A549 (cell line): ENCODE measurements at regions not wholly inside any gene's neighbourhood (a gene's known extent, or its start where the extent isn't known, plus 50 kb on each side); places are given as distances from the start of the nearest gene placed in this dataset.
A peak's percentile ranks its signal among the peaks of the same experiment; 100 is the strongest.

ENCODE experiments used
- ATAC-seq, 2 experiments: fragments of 200-7000 bp in 1 of 2; fragments of >200 bp in 1 of 2; cut with Nextera tagmentation in 1 of 2; cut with Tn5 transposase in 1 of 2; 3 replicates each; pipeline versions ENCODE4 v1.8.0 to v1.9.1; 2018 to 2020; ENCODE audit warnings: mild to moderate bottlenecking in 1 of 2, moderate library complexity in 1 of 2
- CTCF ChIA-PET: fragments of 300-600 bp; sonication (Branson Sonifier 250); formaldehyde crosslinking; extraction: SDS; loops from one replicate; lab custom pipeline; 2021; ENCODE audit warnings: antibody characterized with exemption, inconsistent platforms; lab: Yijun Ruan, JAX
- POLR2A ChIA-PET: fragments of 350-600 bp; formaldehyde crosslinking; extraction: SDS; loops from one replicate; lab custom pipeline; 2021; ENCODE audit warnings: antibody characterized with exemption, inconsistent platforms; lab: Yijun Ruan, JAX
- DNase-seq, 2 experiments: peaks; one replicate each; pipeline versions ENCODE4 v3.0.0 to v3.0.0-alpha.2; 2011 to 2016; ENCODE audit warnings: low read depth in 1 of 2, low spot score in 1 of 2
- FAIRE-seq: peaks from 2 replicates; lab custom pipeline; 2011; peaks lifted over from hg19 to GRCh38; lab: Jason Lieb, UNC
- H3K27ac ChIP-seq, 2 experiments: fragments of >200 bp; sonication (Bioruptor Twin); formaldehyde crosslinking; 3 replicates each; pipeline ENCODE4 v1.5.1; 2016 to 2017
- H3K4me1 ChIP-seq: fragments of >200 bp; sonication (Bioruptor Twin); formaldehyde crosslinking; 3 replicates; pipeline ENCODE4 v1.6.1; 2016
- H3K4me2 ChIP-seq: fragments of >200 bp; sonication (Bioruptor Twin); formaldehyde crosslinking; 3 replicates; pipeline ENCODE4 v1.6.1; 2016
- H3K4me3 ChIP-seq: fragments of >200 bp; sonication (Bioruptor Twin); formaldehyde crosslinking; 3 replicates; pipeline ENCODE4 v1.5.1; 2016
- H3K9me3 ChIP-seq: fragments of >200 bp; sonication (Bioruptor Twin); formaldehyde crosslinking; 3 replicates; pipeline ENCODE4 v1.6.1; 2016
- BHLHE40 ChIP-seq: IDR thresholded peaks from 2 replicates; pipeline ENCODE4 v1.6.1; 2012; ENCODE audit warnings: low read depth, low read length, inconsistent platforms
- CBX8 ChIP-seq: fragments of 200-600 bp; sonication (generic); IDR thresholded peaks from 2 replicates; pipeline ENCODE4 v1.6.1; 2016
- CHD2 ChIP-seq: fragments of 150-350 bp; IDR thresholded peaks from 2 replicates; pipeline ENCODE4 v1.6.1; 2014; ENCODE audit warnings: low read length; ENCODE audit not compliant: partially characterized antibody
- E2F6 ChIP-seq: IDR thresholded peaks from 2 replicates; pipeline ENCODE4 v1.6.1; 2012; ENCODE audit warnings: low read depth, borderline replicate concordance
- EHF ChIP-seq: fragments of 250-450 bp; sonication (Bioruptor Pico); IDR thresholded peaks from 2 replicates; pipeline ENCODE4 v1.5.0; 2020; ENCODE audit warnings: mild to moderate bottlenecking
- EHMT2 ChIP-seq: fragments of 200-600 bp; sonication (generic); IDR thresholded peaks from 2 replicates; pipeline ENCODE4 v1.6.1; 2016; ENCODE audit warnings: antibody characterized with exemption, low read depth, mild to moderate bottlenecking, moderate library complexity
- FOSB ChIP-seq: fragments of 250-450 bp; sonication (Bioruptor Pico); IDR thresholded peaks from 2 replicates; pipeline ENCODE4 v1.5.0; 2020; ENCODE audit warnings: mild to moderate bottlenecking, moderate library complexity
- GATA3 ChIP-seq: IDR thresholded peaks from 2 replicates; pipeline ENCODE4 v1.6.1; 2012; ENCODE audit warnings: borderline replicate concordance
- HDAC2 ChIP-seq: fragments of 200-600 bp; sonication (generic); IDR thresholded peaks from 2 replicates; pipeline ENCODE4 v1.6.1; 2016
- HES2 ChIP-seq: fragments of >200 bp; sonication (Bioruptor Twin); formaldehyde crosslinking; IDR thresholded peaks from 2 replicates; pipeline ENCODE4 v1.6.1; 2016
- HEYL ChIP-seq: fragments of 250-450 bp; sonication (Bioruptor Pico); IDR thresholded peaks from 2 replicates; pipeline ENCODE4 v1.8.0; 2021; ENCODE audit warnings: mild to moderate bottlenecking, moderate library complexity
- HOXB5 ChIP-seq: fragments of 250-450 bp; sonication (Bioruptor Pico); IDR thresholded peaks from 2 replicates; pipeline ENCODE4 v1.5.0; 2020; ENCODE audit warnings: mild to moderate bottlenecking, moderate library complexity
- JUN ChIP-seq, 2 experiments: fragments of >200 bp; sonication (Bioruptor Twin); formaldehyde crosslinking; IDR thresholded peaks; 2 replicates in 1 of 2; 3 replicates in 1 of 2; pipeline ENCODE4 v1.6.1; 2016 to 2017
- KDM5A ChIP-seq: fragments of 200-600 bp; sonication (generic); IDR thresholded peaks from 2 replicates; pipeline ENCODE4 v1.6.1; 2016; ENCODE audit warnings: antibody characterized with exemption, mild to moderate bottlenecking
- MAFK ChIP-seq: fragments of 450-650 bp; IDR thresholded peaks from 2 replicates; pipeline ENCODE4 v1.6.1; 2014; ENCODE audit not compliant: partially characterized antibody
- MAZ ChIP-seq: fragments of 150-350 bp; IDR thresholded peaks from 2 replicates; pipeline ENCODE4 v1.6.1; 2014; ENCODE audit warnings: antibody characterized with exemption, low read depth, low read length, borderline replicate concordance
- NFE2L2 ChIP-seq: fragments of 150-350 bp; conservative IDR thresholded peaks from 2 replicates; pipeline ENCODE4 v1.6.1; 2014; ENCODE audit warnings: low read length
- NPAS2 ChIP-seq: fragments of 250-450 bp; sonication (Bioruptor Pico); IDR thresholded peaks from 2 replicates; pipeline ENCODE4 v1.8.0; 2022; ENCODE audit warnings: mild to moderate bottlenecking, moderate library complexity, borderline replicate concordance
- NR3C1 ChIP-seq: fragments of >200 bp; sonication (Bioruptor Twin); formaldehyde crosslinking; IDR thresholded peaks from 3 replicates; pipeline ENCODE4 v1.6.1; 2017
- POLR2AphosphoS2 ChIP-seq: conservative IDR thresholded peaks from 2 replicates; pipeline ENCODE4 v1.6.1; 2012; ENCODE audit warnings: low read length, improper control_type of control experiment, inconsistent platforms
- RAD21 ChIP-seq, 2 experiments: fragments of >200 bp in 1 of 2; sonication (Bioruptor Twin) in 1 of 2; formaldehyde crosslinking in 1 of 2; IDR thresholded peaks in 1 of 2; conservative IDR thresholded peaks in 1 of 2; 2 replicates in 1 of 2; 3 replicates in 1 of 2; pipeline ENCODE4 v1.6.1; 2012 to 2018; ENCODE audit warnings: inconsistent platforms in 1 of 2
- RARB ChIP-seq: fragments of 250-450 bp; sonication (Bioruptor Pico); IDR thresholded peaks from 2 replicates; pipeline ENCODE4 v1.8.0; 2021; ENCODE audit warnings: mild to moderate bottlenecking, moderate library complexity
- SMC3 ChIP-seq: fragments of >200 bp; sonication (Bioruptor Twin); formaldehyde crosslinking; IDR thresholded peaks from 3 replicates; pipeline ENCODE4 v1.6.1; 2018; ENCODE audit warnings: inconsistent platforms
- SREBF2 ChIP-seq: fragments of 450-650 bp; IDR thresholded peaks from 2 replicates; pipeline ENCODE4 v1.6.1; 2014; ENCODE audit warnings: mild to moderate bottlenecking, moderate library complexity
- TFCP2L1 ChIP-seq: fragments of 250-450 bp; sonication (Bioruptor Pico); IDR thresholded peaks from 2 replicates; pipeline ENCODE4 v1.5.0; 2021; ENCODE audit warnings: mild to moderate bottlenecking
- ZFP36 ChIP-seq: fragments of 450-650 bp; IDR thresholded peaks from 2 replicates; pipeline ENCODE4 v1.6.1; 2014; ENCODE audit warnings: borderline replicate concordance; ENCODE audit not compliant: partially characterized antibody
- WGBS: methylation state at CpG from one replicate; pipeline ENCODE4 v1.1.6; 2017; ENCODE audit errors: missing lambda C conversion rate; 5-methylcytosine and 5-hydroxymethylcytosine counted together

GRCh38 chr5:161042862-161043261 is 190.9 kb upstream of the ATP10B start:
- FAIRE-seq (no peak), ATAC-seq (no peak), DNase-seq (no peak)
- WGBS: 3% methylated on average over 3 of the region's 3 CpGs
- no peaks in the 10 kb centered on the region for H3K4me1 ChIP-seq
- no peaks in the 10 kb centered on the region for H3K9me3 ChIP-seq
- no peak overlapping the region for H3K4me2 ChIP-seq
- H3K4me3 ChIP-seq: no peak overlapping the region
- no peak overlapping the region for H3K27ac ChIP-seq
- ChIA-PET POLR2A (no interaction called here), CTCF (no interaction called here)
- TF ChIP-seq GATA3 (no peak), RAD21 (conservative IDR thresholded peaks at IDR 0.05 in 1 of 2, IDR thresholded peaks at IDR 0.05 in 1 of 2) (no peak), HDAC2 (no peak), NR3C1 (no peak), HEYL (CRISPR knock-in tag) (no peak), FOSB (CRISPR knock-in tag) (no peak), HOXB5 (CRISPR knock-in tag) (no peak), SREBF2 (no peak), SMC3 (no peak), EHF (no peak), KDM5A (no peak), CBX8 (no peak)

- no peak overlapping the region for H3K4me2 ChIP-seq
- DNase-seq: no peak
- ChIA-PET POLR2A (no interaction called here), CTCF (no interaction called here)
- ATAC-seq: no peak
- no peaks in the 10 kb centered on the region for H3K9me3 ChIP-seq
- H3K4me3 ChIP-seq: no peak overlapping the region
- TF ChIP-seq MAFK (no peak), FOSB (CRISPR knock-in tag) (no peak), E2F6 (no peak), HES2 (no peak), TFCP2L1 (CRISPR knock-in tag) (no peak), CHD2 (no peak), RARB (no peak), JUN (IDR thresholded peaks at IDR 0.05) (no peak), NPAS2 (CRISPR knock-in tag) (no peak), POLR2AphosphoS2 (no peak)
- H3K27ac ChIP-seq: no peak overlapping the region
- WGBS: 0% methylated on average over 1 of the region's 1 CpG
- FAIRE-seq: no peak
- H3K4me1 ChIP-seq: no peaks in the 10 kb centered on the region
Measured at GRCh38 chr5:161042443-161042842, 190.4 kb upstream of the ATP10B start.

- Histone ChIP-seq H3K27ac (no peak overlapping the region), H3K4me1 (no peaks in the 10 kb centered on the region), H3K4me3 (no peak overlapping the region), H3K9me3 (no peaks in the 10 kb centered on the region), H3K4me2 (no peak overlapping the region)
- CTCF ChIA-PET: interaction anchor here (0.7 kb wide), 1 partner anchor 531 kb away, joined by 3 read pairs; no protein-coding TSS in a partner anchor
- no peak for ATAC-seq
- 0% methylated on average over 1 of the region's 1 CpG for WGBS
- POLR2A ChIA-PET: no interaction called here
- no peak for FAIRE-seq
- TF ChIP-seq ZFP36 (no peak), MAFK (peak; percentile 30)
- TF ChIP-seq, all 56 proteins: peak for 1
- no peak for DNase-seq
Measured at GRCh38 chr5:161040818-161041217, 188.8 kb upstream of the ATP10B start.

GRCh38 chr5:161036296-161036695 is 184.3 kb upstream of the ATP10B start:
- no peak overlapping the region for H3K4me3 ChIP-seq
- FAIRE-seq (no peak), ATAC-seq (no peak), DNase-seq (no peak)
- ChIA-PET POLR2A (no interaction called here), CTCF (no interaction called here)
- no peaks in the 10 kb centered on the region for H3K4me1 ChIP-seq
- 0% methylated on average over 3 of the region's 3 CpGs for WGBS
- no peak overlapping the region for H3K27ac ChIP-seq
- no peak overlapping the region for H3K4me2 ChIP-seq
- TF ChIP-seq BHLHE40 (no peak), CHD2 (no peak), MAZ (no peak), RARB (no peak), HES2 (no peak), POLR2AphosphoS2 (no peak), SREBF2 (no peak), EHMT2 (no peak), NFE2L2 (no peak)
- H3K9me3 ChIP-seq: no peaks in the 10 kb centered on the region
